B cell (primary cell): ENCODE measurements at regions not wholly inside any gene's neighbourhood (a gene's known extent, or its start where the extent isn't known, plus 50 kb on each side); places are given as distances from the start of the nearest gene placed in this dataset.

ENCODE experiments used
- ATAC-seq: fragments of 200-7000 bp; cut with Tn5 transposase; one replicate; pipeline ENCODE4 v1.10.0; 2021; ENCODE audit warnings: low read depth, mild to moderate bottlenecking, moderate number of reproducible peaks, moderate library complexity
- CTCF ChIA-PET: fragments of 350-600 bp; sonication (Branson Sonifier 250); formaldehyde crosslinking; loops from one replicate; lab custom pipeline; 2021; ENCODE audit warnings: antibody characterized with exemption, inconsistent platforms; lab: Charles Lee
- POLR2A ChIA-PET: fragments of 350-600 bp; sonication (Branson Sonifier 250); formaldehyde crosslinking; loops from one replicate; lab custom pipeline; 2021; ENCODE audit warnings: antibody characterized with exemption; lab: Charles Lee
- DNase-seq: peaks from one replicate; pipeline ENCODE4 v3.0.0; 2013
- H2AFZ ChIP-seq: 2 replicates; pipeline ENCODE4 v1.6.1; 2012; ENCODE audit warnings: mild to moderate bottlenecking, low read depth, low read length; ENCODE audit not compliant: insufficient read depth, poor library complexity, severe bottlenecking
- H3K27ac ChIP-seq, 2 donors: 1 replicate in 1 of 2; 2 replicates in 1 of 2; pipeline ENCODE4 v1.5.1; 2012 to 2013; ENCODE audit warnings: low read length in 2 of 2, mild to moderate bottlenecking in 2 of 2, moderate library complexity in 1 of 2
- H3K27me3 ChIP-seq, 4 experiments: fragments of 200-600 bp in 1 of 4; sonication (generic) in 1 of 4; replicated peaks in 1 of 4; 1 replicate in 2 of 4; 2 replicates in 2 of 4; pipeline versions ENCODE4 v1.6.1 to v1.7.0; 2013 to 2016; ENCODE audit warnings: low read length in 3 of 4, mild to moderate bottlenecking in 2 of 4, mixed read lengths in 1 of 4, moderate library complexity in 1 of 4; ENCODE audit not compliant: insufficient read depth in 4 of 4, control insufficient read depth in 3 of 4; ENCODE audit errors: control extremely low read depth in 1 of 4
- H3K36me3 ChIP-seq, 2 experiments: replicated peaks in 1 of 2; 1 replicate in 1 of 2; 2 replicates in 1 of 2; pipeline versions ENCODE4 v1.6.1 to v1.7.1; 2013; ENCODE audit warnings: low read length in 1 of 2; ENCODE audit not compliant: insufficient read depth in 2 of 2, control insufficient read depth in 1 of 2; ENCODE audit errors: control extremely low read depth in 1 of 2, extremely low read depth in 1 of 2
- H3K4me1 ChIP-seq, 2 donors: fragments of 200-600 bp in 1 of 2; sonication (generic) in 1 of 2; 1 replicate in 1 of 2; 2 replicates in 1 of 2; pipeline versions ENCODE4 v1.5.1 to v1.6.1; 2013 to 2017; ENCODE audit warnings: low read length in 2 of 2; ENCODE audit not compliant: control insufficient read depth in 2 of 2, insufficient read depth in 2 of 2
- H3K4me2 ChIP-seq: replicated peaks from 2 replicates; pipeline ENCODE3; 2012; ENCODE audit warnings: mild to moderate bottlenecking, low read depth, low read length; ENCODE audit not compliant: poor library complexity, severe bottlenecking
- H3K4me3 ChIP-seq, 5 experiments: fragments of 200-600 bp in 1 of 5; sonication (generic) in 1 of 5; 1 replicate in 3 of 5; 2 replicates in 2 of 5; pipeline versions ENCODE4 v1.5.1 to v1.7.0; 2011 to 2016; ENCODE audit warnings: low read length in 4 of 5, mild to moderate bottlenecking in 4 of 5, low read depth in 2 of 5, control low read depth in 1 of 5, moderate library complexity in 1 of 5; ENCODE audit not compliant: insufficient read depth in 1 of 5; ENCODE audit errors: control extremely low read depth in 1 of 5, extremely low read depth in 1 of 5
- H3K79me2 ChIP-seq: fragments of 200-600 bp; sonication (generic); one replicate; pipeline ENCODE4 v1.6.0; 2016; ENCODE audit warnings: low read length; ENCODE audit not compliant: control insufficient read depth, insufficient read depth
- H3K9ac ChIP-seq: fragments of 200-600 bp; sonication (generic); 2 replicates; pipeline ENCODE4 v1.6.1; 2017; ENCODE audit warnings: mild to moderate bottlenecking, low read length, moderate library complexity
- H3K9me3 ChIP-seq, 3 donors: one replicate each; pipeline versions ENCODE4 v1.6.1 to v1.7.1; 2013; ENCODE audit warnings: low read length in 2 of 3; ENCODE audit not compliant: control insufficient read depth in 2 of 3, insufficient read depth in 1 of 3; ENCODE audit errors: control extremely low read depth in 1 of 3
- H4K20me1 ChIP-seq: 2 replicates; pipeline ENCODE4 v1.6.0; 2012; ENCODE audit warnings: mild to moderate bottlenecking, low read length; ENCODE audit not compliant: insufficient read depth, control insufficient read depth, poor library complexity, severe bottlenecking
- H3K27ac Mint-ChIP-seq: one replicate; pipeline ENCODE4 v1.8.0; 2021; ENCODE audit warnings: mixed read lengths
- H3K27me3 Mint-ChIP-seq: one replicate; pipeline ENCODE4 v1.8.0; 2021; ENCODE audit warnings: mixed read lengths
- H3K4me1 Mint-ChIP-seq: one replicate; pipeline ENCODE4 v1.8.0; 2021; ENCODE audit warnings: mixed read lengths
- H3K4me3 Mint-ChIP-seq: one replicate; pipeline ENCODE4 v1.8.0; 2021; ENCODE audit warnings: mixed read lengths
- H3K9me3 Mint-ChIP-seq: one replicate; pipeline ENCODE4 v1.8.0; 2022; ENCODE audit warnings: mixed read lengths; ENCODE audit not compliant: insufficient read depth
- CTCF ChIP-seq: fragments of 200-600 bp; IDR thresholded peaks from one replicate; pipeline ENCODE4 v1.8.0; 2022; ENCODE audit warnings: antibody characterized with exemption, mild to moderate bottlenecking
- EZH2 ChIP-seq: IDR thresholded peaks from 2 replicates; pipeline ENCODE4 v1.6.1; 2012; ENCODE audit warnings: borderline replicate concordance, low read depth, mild to moderate bottlenecking, moderate library complexity, low read length; ENCODE audit not compliant: insufficient read depth, poor library complexity, severe bottlenecking
- WGBS: methylation state at CpG from one replicate; pipeline ENCODE4 v1.1.5; 2013; ENCODE audit warnings: missing lambda C conversion rate; ENCODE audit not compliant: insufficient coverage; 5-methylcytosine and 5-hydroxymethylcytosine counted together
- intact Hi-C: fragments of 100-400 bp; cut with micrococcal nuclease; formaldehyde crosslinking; loops from one replicate; pipeline ENCODE4 v1.10.0; 2022

DNA sequence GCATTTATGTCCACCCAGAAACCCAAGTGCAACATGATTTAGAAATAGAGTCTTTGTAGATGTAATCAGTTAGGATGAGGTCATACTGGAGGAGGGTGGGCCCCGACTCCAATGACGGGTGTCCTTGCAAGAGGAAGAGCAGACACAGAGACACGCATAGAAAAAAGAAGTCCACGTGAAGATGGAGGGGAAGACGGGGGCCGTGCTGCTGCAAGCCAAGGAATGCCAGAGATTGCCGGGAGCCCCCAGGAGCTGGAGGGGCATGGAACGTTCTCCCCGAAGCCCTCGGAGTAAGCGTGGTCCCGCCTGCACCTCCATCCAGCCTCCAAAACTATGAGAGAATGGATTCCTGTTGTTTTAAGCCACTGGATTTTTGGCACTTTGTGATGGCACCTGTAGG lies 51.6 kb downstream of the PTGR3 start:
- ChIA-PET POLR2A (no interaction called here), CTCF (no interaction called here)
- DNase-seq (no peak), ATAC-seq (no peak)
- no peak overlapping the region for H3K27ac ChIP-seq
- no peak overlapping the region for H3K4me2 ChIP-seq
- no peaks in the 10 kb centered on the region for H3K27me3 ChIP-seq
- H3K9me3 ChIP-seq = peaks cover 0 to 11% (median 0%) of the 10 kb centered on the region in 3 donors
- no peaks in the 10 kb centered on the region for H4K20me1 ChIP-seq
- no peaks in the 10 kb centered on the region for H3K79me2 ChIP-seq
- H3K4me1 ChIP-seq = peaks cover 0 to 4% of the 10 kb centered on the region in 2 donors
- H3K36me3 ChIP-seq = no peaks in the 10 kb centered on the region
- H3K9ac ChIP-seq = no peak overlapping the region
- H3K27ac Mint-ChIP-seq = no peak overlapping the region
- no peak overlapping the region for H3K4me3 Mint-ChIP-seq
- intact Hi-C loops = no loop called here
- no peak overlapping the region for H3K4me3 ChIP-seq
- TF ChIP-seq CTCF = no peak
- no peak for TF ChIP-seq EZH2
- H3K4me1 Mint-ChIP-seq = peaks cover 9% of the 10 kb centered on the region
- WGBS = 96% methylated on average over 12 of the region's 12 CpGs
- no peak overlapping the region for H2AFZ ChIP-seq
- peaks cover 26% of the 10 kb centered on the region for H3K27me3 Mint-ChIP-seq
- peaks cover 3% of the 10 kb centered on the region for H3K9me3 Mint-ChIP-seq

DNA sequence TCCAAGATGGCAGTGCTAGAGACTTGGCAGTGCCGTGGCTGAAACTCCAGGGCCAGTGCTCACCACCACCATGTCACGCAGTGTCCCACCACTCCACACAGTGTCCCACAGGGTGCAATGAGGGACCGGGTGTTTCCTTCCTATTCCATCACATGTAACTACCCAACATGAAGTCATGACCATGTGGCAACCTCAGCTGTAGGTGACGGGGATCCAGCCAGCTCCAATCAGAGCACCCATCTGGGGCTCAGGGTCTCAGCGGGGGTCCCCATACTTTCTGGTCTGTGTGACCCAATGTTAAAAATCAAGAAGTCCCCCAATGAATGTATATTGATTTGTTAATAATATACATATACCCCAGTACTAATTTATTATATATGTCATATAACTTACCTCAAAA lies 52.1 kb downstream of the PTGR3 start:
- H3K27me3 ChIP-seq = peaks cover 0 to under 1% (median 0%) of the 10 kb centered on the region in 4 experiments
- no peak for ATAC-seq
- no peak overlapping the region for H2AFZ ChIP-seq
- TF ChIP-seq EZH2 = no peak
- no peak for TF ChIP-seq CTCF
- WGBS = 93% methylated on average over 4 of the region's 5 CpGs
- H4K20me1 ChIP-seq = no peaks in the 10 kb centered on the region
- no peak overlapping the region for H3K4me3 ChIP-seq
- H3K27ac ChIP-seq = no peak overlapping the region
- intact Hi-C loops = no loop called here
- no peaks in the 10 kb centered on the region for H3K36me3 ChIP-seq
- no peak overlapping the region for H3K4me3 Mint-ChIP-seq
- ChIA-PET POLR2A (no interaction called here), CTCF (no interaction called here)
- no peak for DNase-seq
- H3K4me1 ChIP-seq = peaks cover 0 to 4% of the 10 kb centered on the region in 2 donors
- H3K9ac ChIP-seq = no peak overlapping the region
- no peaks in the 10 kb centered on the region for H3K79me2 ChIP-seq
- H3K4me1 Mint-ChIP-seq = peaks cover 7% of the 10 kb centered on the region
- peaks cover 0 to 11% (median 0%) of the 10 kb centered on the region in 3 donors for H3K9me3 ChIP-seq
- no peak overlapping the region for H3K27ac Mint-ChIP-seq
- H3K4me2 ChIP-seq = no peak overlapping the region
- H3K9me3 Mint-ChIP-seq = peaks cover 3% of the 10 kb centered on the region
- peaks cover 28% of the 10 kb centered on the region for H3K27me3 Mint-ChIP-seq
